C4-2B (cell line): ENCODE measurements at regions not wholly inside any gene's neighbourhood (a gene's known extent, or its start where the extent isn't known, plus 50 kb on each side); places are given as distances from the start of the nearest gene placed in this dataset.

Experiments
- H3K27ac ChIP-seq: fragments of 450-650 bp; 2 replicates; pipeline ENCODE4 v1.5.1; 2017
- CTCF ChIP-seq: fragments of 450-650 bp; conservative IDR thresholded peaks from 2 replicates; pipeline ENCODE4 v1.5.1; 2017; ENCODE audit warnings: mild to moderate bottlenecking
- ZFX ChIP-seq: fragments of 450-650 bp; IDR thresholded peaks from 2 replicates; pipeline ENCODE4 v1.6.1; 2017

- H3K27ac ChIP-seq = no peak overlapping the region
- TF ChIP-seq ZFX = no peak
- TF ChIP-seq CTCF = no peak
These were observed 248.2 kb upstream of the ADAMTS9 start for GRCh38 chr3:64935971-64936370.

- no peak for TF ChIP-seq CTCF
- no peak for TF ChIP-seq ZFX
- no peak overlapping the region for H3K27ac ChIP-seq
These were observed 245.0 kb upstream of the ADAMTS9 start for GRCh38 chr3:64932666-64933342.

- TF ChIP-seq ZFX (no peak), CTCF (no peak)
- no peak overlapping the region for H3K27ac ChIP-seq
These were observed 244.3 kb upstream of the ADAMTS9 start for GRCh38 chr3:64932016-64932518.

- TF ChIP-seq ZFX (no peak), CTCF (no peak)
These were observed 243.1 kb upstream of the ADAMTS9 start for GRCh38 chr3:64930891-64931290.

GRCh38 chr3:64928683-64929082 is 240.9 kb upstream of the ADAMTS9 start:
- TF ChIP-seq CTCF (no peak), ZFX (no peak)
- H3K27ac ChIP-seq = no peak overlapping the region

More at GRCh38 chr3:64930891-64931290, 243.1 kb upstream of the ADAMTS9 start:
- no peak overlapping the region for H3K27ac ChIP-seq

GRCh38 chr3:64927689-64928088 is 239.9 kb upstream of the ADAMTS9 start:
- no peak overlapping the region for H3K27ac ChIP-seq
- TF ChIP-seq CTCF (no peak), ZFX (no peak)

GRCh38 chr3:64925575-64925974 is 237.8 kb upstream of the ADAMTS9 start:
- TF ChIP-seq CTCF = no peak
- no peak for TF ChIP-seq ZFX
- H3K27ac ChIP-seq = no peak overlapping the region
